ENCODE measurements at regions not wholly inside any gene's neighbourhood (a gene's known extent, or its start where the extent isn't known, plus 50 kb on each side); places are given as distances from the start of the nearest gene placed in this dataset.
A peak's percentile ranks its signal among the peaks of the same experiment; 100 is the strongest.

DNA sequence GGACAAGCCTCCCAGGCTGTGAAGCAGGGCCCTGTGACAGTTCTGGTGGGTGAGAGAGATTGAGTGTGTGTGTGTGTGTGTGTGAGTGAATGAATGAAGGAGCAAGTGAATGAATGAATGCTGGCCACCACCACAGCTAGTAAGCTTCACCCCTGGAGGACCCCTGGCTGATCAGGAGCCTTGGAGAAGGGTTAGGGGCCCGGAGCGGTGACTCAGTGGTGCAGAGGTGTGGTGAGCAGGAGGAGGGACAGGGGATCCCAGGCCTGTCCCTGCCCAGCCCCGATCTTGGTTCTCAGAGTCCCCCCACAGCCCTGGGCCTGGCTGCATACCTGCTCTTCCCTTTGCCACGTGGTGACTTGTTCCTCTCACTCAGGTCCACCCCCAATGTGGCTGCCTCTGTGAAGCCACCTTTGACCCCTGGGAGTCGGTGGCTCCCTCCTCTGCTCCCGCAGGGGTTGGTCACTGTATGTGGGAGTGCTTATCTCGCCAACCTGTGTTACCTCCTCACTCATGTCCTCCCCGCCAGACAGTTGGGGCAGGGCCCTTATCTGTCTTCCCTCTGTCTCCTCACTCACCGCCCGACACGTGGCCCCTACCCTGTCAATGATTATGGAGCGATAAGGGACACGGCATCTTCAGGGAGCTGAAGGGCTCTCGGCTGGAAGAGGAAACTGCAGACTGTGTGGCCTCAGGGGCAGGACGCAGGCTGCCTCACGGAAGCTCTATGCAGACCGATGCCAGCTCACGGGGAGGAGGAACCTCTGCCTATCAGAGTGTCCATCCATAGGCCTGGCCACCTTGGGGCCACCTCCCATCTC is 99.9 kb upstream of the PITX1 start:
- TF ChIP-seq Cebpa-rat (IDR thresholded peaks at IDR 0.05): no peak
- Histone ChIP-seq H3K4me3 (no peak overlapping the region), H4K20me1 (no peaks in the 10 kb centered on the region), H3K36me3 (no peaks in the 10 kb centered on the region), H3K9ac (no peak overlapping the region), H3K4me2 (no peak overlapping the region), H3K27me3 (no peaks in the 10 kb centered on the region), H3K4me1 (peaks cover 0 to 16% (median 0%) of the 10 kb centered on the region in 10 experiments; a peak in 8 of 20 replicates), H3K9me3 (replicated peaks in 1 of 11) (no peaks in the 10 kb centered on the region), H3K27ac (no peak overlapping the region)

GRCh38 chr5:135133181-135133580 is 99.2 kb upstream of the PITX1 start:
- Histone ChIP-seq H3K4me2 (no peak overlapping the region), H3K9ac (no peak overlapping the region), H3K9me3 (replicated peaks in 1 of 11) (no peaks in the 10 kb centered on the region), H3K36me3 (no peaks in the 10 kb centered on the region), H4K20me1 (no peaks in the 10 kb centered on the region), H3K27me3 (no peaks in the 10 kb centered on the region), H3K4me1 (peaks cover 0 to 9% (median 0%) of the 10 kb centered on the region in 10 experiments; a peak in 3 of 20 replicates), H3K4me3 (no peak overlapping the region), H3K27ac (no peak overlapping the region)
- TF ChIP-seq Cebpa-rat (IDR thresholded peaks at IDR 0.05): no peak

- no peak for TF ChIP-seq Cebpa-rat (IDR thresholded peaks at IDR 0.05)
- no peaks in the 10 kb centered on the region for H3K36me3 ChIP-seq
- no peaks in the 10 kb centered on the region for H4K20me1 ChIP-seq
- no peaks in the 10 kb centered on the region for H3K9me3 ChIP-seq (replicated peaks in 1 of 11)
- peak overlapping the region in 1 of 11 experiments; percentile 19; a peak in 1 of 22 replicates for H3K4me2 ChIP-seq
- H3K27ac ChIP-seq: no peak overlapping the region
- H3K4me1 ChIP-seq: peaks cover 0 to 6% (median 0%) of the 10 kb centered on the region in 10 experiments; a peak in 2 of 20 replicates
- no peaks in the 10 kb centered on the region for H3K27me3 ChIP-seq
- H3K9ac ChIP-seq: no peak overlapping the region
- no peak overlapping the region for H3K4me3 ChIP-seq
Observed at GRCh38 chr5:135131801-135132680, 98.0 kb upstream of the PITX1 start.

DNA sequence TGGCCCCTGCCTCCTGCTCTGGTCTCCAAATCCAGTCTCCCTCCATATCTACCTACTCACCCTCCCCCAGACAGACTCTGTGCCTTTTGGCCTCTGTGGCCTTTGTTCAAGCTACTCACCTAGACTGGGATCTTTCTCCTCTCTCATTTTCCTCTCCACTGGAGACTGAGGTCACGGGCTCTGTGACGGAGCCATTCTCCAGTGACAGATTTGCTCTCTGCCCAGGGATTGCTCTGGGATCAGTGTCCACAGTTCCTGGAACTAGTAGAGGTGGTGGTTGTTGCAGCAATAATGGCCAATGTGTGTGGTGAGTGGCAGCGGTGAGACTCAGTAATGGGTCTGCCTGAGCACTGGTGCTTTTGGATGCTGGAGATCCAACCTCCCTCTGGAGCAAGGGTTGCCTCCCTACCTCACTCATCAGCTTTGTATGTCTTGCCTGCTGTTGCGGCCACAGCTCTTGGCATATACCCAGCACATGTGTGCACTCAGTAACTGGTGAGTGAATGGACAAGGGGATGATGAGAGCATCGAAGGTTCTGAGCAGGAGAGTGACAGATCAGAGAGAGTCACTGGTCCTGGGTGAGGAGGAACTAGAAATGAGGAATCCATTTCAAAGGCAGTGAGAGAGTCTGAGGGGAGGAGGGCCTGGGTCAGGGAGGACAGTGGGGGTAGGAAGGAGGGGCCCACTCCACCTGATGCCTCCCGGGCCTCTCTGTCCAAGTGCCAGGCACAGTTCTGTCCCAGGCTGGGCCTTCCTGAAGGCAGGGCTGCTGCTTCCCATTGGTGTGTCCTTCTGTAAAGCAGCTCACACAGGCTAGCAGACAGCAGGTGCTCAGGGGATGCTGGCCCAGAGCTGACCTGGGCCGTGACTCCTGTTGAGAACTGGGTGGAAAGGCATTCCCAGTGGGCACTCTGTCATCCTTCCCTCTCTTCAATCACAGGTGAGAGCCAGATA is 96.5 kb upstream of the PITX1 start:
- Histone ChIP-seq H3K4me2 (no peak overlapping the region; a peak in 1 of 22 replicates), H3K4me1 (peaks cover 0 to 6% (median 0%) of the 10 kb centered on the region in 10 experiments; a peak in 1 of 20 replicates), H3K36me3 (no peaks in the 10 kb centered on the region), H3K9me3 (replicated peaks in 1 of 11) (no peaks in the 10 kb centered on the region), H3K4me3 (no peak overlapping the region), H3K27me3 (no peaks in the 10 kb centered on the region), H3K27ac (no peak overlapping the region), H4K20me1 (no peaks in the 10 kb centered on the region), H3K9ac (no peak overlapping the region)
- no peak for TF ChIP-seq Cebpa-rat (IDR thresholded peaks at IDR 0.05)

DNA sequence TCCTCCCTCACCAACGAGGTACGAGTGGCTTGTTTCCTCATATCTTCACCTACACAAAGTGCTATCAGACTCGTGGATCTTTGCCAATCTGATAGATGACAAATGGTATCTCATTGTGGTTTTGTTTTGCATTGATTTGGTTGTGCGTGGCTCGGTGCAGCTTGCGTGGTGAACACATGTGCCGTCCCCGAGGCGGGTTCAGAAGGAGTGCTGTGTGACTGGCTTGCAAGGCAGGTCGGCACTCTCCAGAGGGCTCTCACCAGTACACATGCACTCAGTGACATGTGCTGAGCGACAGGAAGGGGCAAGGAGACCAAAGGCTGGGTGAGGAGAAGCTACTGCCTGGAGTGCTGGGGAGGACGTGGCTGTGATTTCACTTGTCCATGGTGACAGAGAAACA is 95.3 kb upstream of the PITX1 start:
- Histone ChIP-seq H3K4me1 (peaks cover 0 to 6% (median 0%) of the 10 kb centered on the region in 10 experiments; a peak in 1 of 20 replicates), H4K20me1 (no peaks in the 10 kb centered on the region)
- TF ChIP-seq Cebpa-rat (IDR thresholded peaks at IDR 0.05): no peak

DNA sequence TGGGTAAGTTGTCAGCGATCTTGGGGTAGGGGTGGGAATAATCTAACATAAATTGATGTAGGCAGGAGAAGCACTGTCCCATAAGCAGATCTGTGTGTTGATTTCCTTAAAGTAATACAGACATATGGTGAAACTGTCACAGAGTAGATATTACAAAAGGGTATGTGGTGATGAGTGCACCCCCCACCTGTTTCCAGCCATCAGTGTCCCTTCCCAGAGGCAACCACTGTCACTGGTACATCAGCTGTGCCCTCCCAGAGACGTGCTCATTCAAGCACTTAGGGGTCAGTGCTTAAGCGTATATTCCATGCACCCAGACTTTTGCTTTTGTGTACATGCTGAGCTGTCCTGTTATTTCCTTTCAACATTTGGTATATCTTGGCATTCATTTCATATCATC is 94.3 kb upstream of the PITX1 start:
- H3K27ac ChIP-seq: no peak overlapping the region
- no peak overlapping the region for H3K4me3 ChIP-seq
- no peak overlapping the region for H3K9ac ChIP-seq
- H3K36me3 ChIP-seq: no peaks in the 10 kb centered on the region
- TF ChIP-seq Cebpa-rat (IDR thresholded peaks at IDR 0.05): no peak
- no peak overlapping the region for H3K4me2 ChIP-seq
- H3K9me3 ChIP-seq (replicated peaks in 1 of 11): no peaks in the 10 kb centered on the region
- H3K4me1 ChIP-seq: peaks cover 0 to 6% (median 0%) of the 10 kb centered on the region in 10 experiments; a peak in 1 of 20 replicates
- H4K20me1 ChIP-seq: no peaks in the 10 kb centered on the region
- H3K27me3 ChIP-seq: no peaks in the 10 kb centered on the region

More for the DNA sequence above, 95.3 kb upstream of the PITX1 start:
- H3K36me3 ChIP-seq: no peaks in the 10 kb centered on the region
- H3K27ac ChIP-seq: no peak overlapping the region
- H3K9me3 ChIP-seq (replicated peaks in 1 of 11): no peaks in the 10 kb centered on the region
- no peaks in the 10 kb centered on the region for H3K27me3 ChIP-seq
- H3K4me2 ChIP-seq: no peak overlapping the region
- no peak overlapping the region for H3K9ac ChIP-seq
- H3K4me3 ChIP-seq: no peak overlapping the region

GRCh38 chr5:135127439-135128240 is 93.6 kb upstream of the PITX1 start:
- Histone ChIP-seq H3K27ac (no peak overlapping the region), H3K9me3 (replicated peaks in 1 of 11) (no peaks in the 10 kb centered on the region), H3K4me1 (peaks cover 0 to 6% (median 0%) of the 10 kb centered on the region in 10 experiments; a peak in 1 of 20 replicates), H3K9ac (no peak overlapping the region), H3K36me3 (no peaks in the 10 kb centered on the region), H4K20me1 (no peaks in the 10 kb centered on the region), H3K4me2 (no peak overlapping the region), H3K27me3 (no peaks in the 10 kb centered on the region), H3K4me3 (no peak overlapping the region)
- no peak for TF ChIP-seq Cebpa-rat (IDR thresholded peaks at IDR 0.05)
